HCT116 (cell line): ENCODE measurements at regions not wholly inside any gene's neighbourhood (a gene's known extent, or its start where the extent isn't known, plus 50 kb on each side); places are given as distances from the start of the nearest gene placed in this dataset.

Experiments used
- ATAC-seq: fragments of 200-7000 bp; cut with Tn5 transposase; 2 replicates; pipeline ENCODE4 v1.9.1; 2020; ENCODE audit warnings: mild to moderate bottlenecking, moderate library complexity
- BruUV-seq: library from RNA; stranded (reverse); fragments of 400-500 nt; replicated peaks from 2 replicates; lab custom pipeline; 2021; lab: Mats Ljungman, UMichigan
- CTCF ChIA-PET: fragments of 300-600 bp; sonication (Branson Sonifier 250); formaldehyde crosslinking; loops from one replicate; lab custom pipeline; 2021; ENCODE audit warnings: antibody characterized with exemption; lab: Charles Lee
- POLR2A ChIA-PET: fragments of 300-600, 350-600 bp; sonication (Branson Sonifier 250); formaldehyde crosslinking; loops from one replicate; lab custom pipeline; 2021; ENCODE audit warnings: antibody characterized with exemption; lab: Charles Lee
- RAD21 ChIA-PET, 2 experiments: fragments of 300-600 bp; sonication (Branson Sonifier 250); formaldehyde crosslinking; loops; one replicate each; lab custom pipeline; 2023; ENCODE audit warnings: low total read pairs in 2 of 2; ENCODE audit not compliant: uncharacterized antibody in 2 of 2, unreplicated experiment in 2 of 2, low non-redundant PET in 1 of 2; lab: Charles Lee
- DNase-seq: peaks from one replicate; pipeline ENCODE4 v3.0.0-alpha.2; 2010; ENCODE audit warnings: low read depth, low spot score
- H2AFZ ChIP-seq: fragments of 200-600 bp; shearing (Covaris generic), sonication (generic); 2 replicates; pipeline ENCODE4 v1.6.1; 2017; ENCODE audit warnings: low read depth, mixed run types, mixed read lengths, antibody characterized with exemption, low read length; ENCODE audit not compliant: poor library complexity, severe bottlenecking
- H3K27ac ChIP-seq: 2 replicates; pipeline ENCODE4 v1.5.1; 2012; ENCODE audit warnings: low read depth, low read length
- H3K27me3 ChIP-seq: fragments of 200-600 bp; sonication (generic); 2 replicates; pipeline ENCODE4 v1.6.1; 2016; ENCODE audit warnings: mixed run types, low read length, mixed read lengths; ENCODE audit not compliant: insufficient read depth
- H3K36me3 ChIP-seq, 2 experiments: fragments of 200-500 bp in 1 of 2; fragments of 200-600 bp in 1 of 2; sonication (Bioruptor generic) in 1 of 2; sonication (generic) in 1 of 2; 2 replicates each; pipeline versions ENCODE4 v1.5.1 to v1.6.1; 2014 to 2016; ENCODE audit warnings: low read length in 2 of 2, inconsistent platforms in 1 of 2, mixed read lengths in 1 of 2, mixed run types in 1 of 2; ENCODE audit not compliant: insufficient read depth in 2 of 2, control insufficient read depth in 1 of 2
- H3K4me1 ChIP-seq, 2 experiments: fragments of 200-600 bp in 1 of 2; sonication (generic) in 1 of 2; 2 replicates each; pipeline versions ENCODE4 v1.5.1 to v1.6.1; 2012 to 2017; ENCODE audit warnings: low read length in 2 of 2, inconsistent platforms in 1 of 2, mild to moderate bottlenecking in 1 of 2, mixed read lengths in 1 of 2, mixed run types in 1 of 2, moderate library complexity in 1 of 2; ENCODE audit not compliant: insufficient read depth in 2 of 2, control insufficient read depth in 1 of 2
- H3K4me2 ChIP-seq: fragments of 200-600 bp; sonication (generic); 2 replicates; pipeline ENCODE4 v1.6.1; 2017; ENCODE audit warnings: mixed run types, low read length, mixed read lengths
- H3K4me3 ChIP-seq, 2 experiments: fragments of 200-600 bp in 1 of 2; sonication (generic) in 1 of 2; replicated peaks in 1 of 2; 2 replicates each; pipeline ENCODE4 v1.5.1; 2011 to 2016; ENCODE audit warnings: low read length in 2 of 2, control low read depth in 1 of 2, low read depth in 1 of 2, mild to moderate bottlenecking in 1 of 2, mixed read lengths in 1 of 2, mixed run types in 1 of 2
- H3K79me2 ChIP-seq: fragments of 200-600 bp; sonication (generic); 2 replicates; pipeline ENCODE4 v1.6.1; 2017; ENCODE audit warnings: mild to moderate bottlenecking, mixed run types, low read length, moderate library complexity, mixed read lengths; ENCODE audit not compliant: insufficient read depth
- H3K9ac ChIP-seq: fragments of 200-600 bp; sonication (generic); 2 replicates; pipeline ENCODE4 v1.6.1; 2016; ENCODE audit warnings: low read length, mixed read lengths
- H3K9me2 ChIP-seq: fragments of 200-600 bp; sonication (generic), shearing (Covaris generic); 2 replicates; pipeline ENCODE4 v1.6.1; 2017; ENCODE audit warnings: mixed run types, mild to moderate bottlenecking, moderate library complexity; ENCODE audit not compliant: insufficient read depth
- H3K9me3 ChIP-seq, 2 experiments: fragments of 200-500 bp in 1 of 2; fragments of 200-600 bp in 1 of 2; sonication (Bioruptor generic) in 1 of 2; sonication (generic) in 1 of 2; 2 replicates each; pipeline ENCODE4 v1.6.1; 2014 to 2017; ENCODE audit warnings: low read length in 2 of 2, mixed read lengths in 2 of 2, inconsistent platforms in 1 of 2, low read depth in 1 of 2, mild to moderate bottlenecking in 1 of 2, mixed run types in 1 of 2, moderate library complexity in 1 of 2; ENCODE audit not compliant: control insufficient read depth in 1 of 2, insufficient read depth in 1 of 2
- H4K20me1 ChIP-seq: fragments of 200-600 bp; sonication (generic), shearing (Covaris generic); 2 replicates; pipeline ENCODE4 v1.6.1; 2017; ENCODE audit warnings: mixed run types, mild to moderate bottlenecking, moderate library complexity; ENCODE audit not compliant: insufficient read depth
- CEBPB ChIP-seq: IDR thresholded peaks from 2 replicates; pipeline ENCODE4 v1.6.1; 2012; ENCODE audit warnings: low read depth
- EGR1 ChIP-seq: IDR thresholded peaks from 2 replicates; pipeline ENCODE4 v1.6.1; 2012; ENCODE audit warnings: low read depth
- ELF1 ChIP-seq: IDR thresholded peaks from 2 replicates; pipeline ENCODE4 v1.6.1; 2012; ENCODE audit warnings: low read depth, borderline replicate concordance
- EZH2 ChIP-seq: fragments of 200-600 bp; sonication (generic); IDR thresholded peaks from 2 replicates; pipeline ENCODE4 v1.6.1; 2017; ENCODE audit warnings: antibody characterized with exemption, mixed run types
- EZH2phosphoT487 ChIP-seq: fragments of 200-600 bp; IDR thresholded peaks from 2 replicates; pipeline ENCODE4 v1.6.1; 2018; ENCODE audit warnings: antibody characterized with exemption, borderline replicate concordance
- FOSL1 ChIP-seq: IDR thresholded peaks from 2 replicates; pipeline ENCODE4 v1.6.1; 2012; ENCODE audit warnings: low read depth
- JUND ChIP-seq: IDR thresholded peaks from 2 replicates; pipeline ENCODE4 v1.6.1; 2012
- POLR2A ChIP-seq: IDR thresholded peaks from 2 replicates; pipeline ENCODE4 v1.7.0; 2011; ENCODE audit warnings: borderline replicate concordance; ENCODE audit not compliant: insufficient read depth, insufficient read length; ENCODE audit errors: extremely low read depth
- RAD21 ChIP-seq: IDR thresholded peaks from 2 replicates; pipeline ENCODE4 v1.6.1; 2012; ENCODE audit warnings: low read depth, mild to moderate bottlenecking
- REST ChIP-seq: IDR thresholded peaks from 2 replicates; pipeline ENCODE4 v1.6.1; 2012; ENCODE audit warnings: low read depth
- SP1 ChIP-seq: IDR thresholded peaks from 2 replicates; pipeline ENCODE4 v1.6.1; 2012; ENCODE audit warnings: low read depth
- YY1 ChIP-seq: IDR thresholded peaks from 2 replicates; pipeline ENCODE4 v1.6.1; 2011; ENCODE audit warnings: low read length, low read depth, moderate library complexity, mild to moderate bottlenecking; ENCODE audit not compliant: insufficient replicate concordance; ENCODE audit errors: extremely low read depth
- ZBTB33 ChIP-seq: IDR thresholded peaks from 2 replicates; pipeline ENCODE4 v1.6.1; 2011; ENCODE audit warnings: mild to moderate bottlenecking, low read length, moderate library complexity; ENCODE audit not compliant: insufficient replicate concordance; ENCODE audit errors: extremely low read depth
- ZFX ChIP-seq: fragments of 450-650 bp; IDR thresholded peaks from 2 replicates; pipeline ENCODE4 v1.6.1; 2017
- ZNF274 ChIP-seq: fragments of 200-500 bp; sonication (Bioruptor generic); IDR thresholded peaks from 2 replicates; pipeline ENCODE4 v1.6.1; 2014; ENCODE audit warnings: mild to moderate bottlenecking, low read depth, low read length, inconsistent platforms
- intact Hi-C: fragments of 100-400 bp; cut with micrococcal nuclease; formaldehyde crosslinking; loops from 2 replicates; pipeline ENCODE4 v1.10.0; 2022
- TF ChIP-seq, protein P1 (sequence below): IDR thresholded peaks from 2 replicates; pipeline ENCODE4 v1.6.1; 2012
- TF ChIP-seq, protein P2 (sequence below): IDR thresholded peaks from 2 replicates; pipeline ENCODE4 v1.6.1; 2012

GRCh38 chr14:53458368-53458814 lies 305.3 kb upstream of the DDHD1 start (continued):
- TF ChIP-seq ZBTB33 (no peak), SP1 (peak; percentile 70)

DNA sequence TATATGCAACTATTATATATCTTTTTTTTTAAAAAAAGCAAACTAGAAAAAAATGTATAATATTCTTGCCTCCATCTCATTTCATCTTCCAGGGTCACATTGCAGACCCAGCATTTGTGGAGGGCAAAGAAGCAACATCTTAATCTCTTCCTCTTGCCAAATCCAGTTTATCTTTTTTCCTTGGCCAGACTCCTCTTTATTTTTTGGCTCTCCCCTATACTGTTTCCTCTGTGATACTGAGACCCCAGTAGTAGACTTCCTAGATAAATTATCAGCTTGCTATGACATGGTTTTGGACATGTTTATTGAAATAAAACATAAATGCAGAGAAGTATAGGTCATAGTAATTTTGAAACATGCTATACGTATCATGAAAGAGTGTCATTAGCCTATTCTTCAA lies 303.8 kb upstream of the DDHD1 start:
- no peaks in the 10 kb centered on the region for H3K79me2 ChIP-seq
- ChIA-PET POLR2A (no interaction called here), CTCF (no interaction called here), RAD21 (no interaction called here)
- no peaks in the 10 kb centered on the region for H3K36me3 ChIP-seq
- H3K9me2 ChIP-seq: no peaks in the 10 kb centered on the region
- H3K4me2 ChIP-seq: peak overlapping the region; percentile 57; the same call in 1 of the 2 replicates
- peak overlapping the region; percentile 79; the same call in 1 of the 2 replicates for H3K27ac ChIP-seq
- intact Hi-C loops: no loop called here
- no peaks in the 10 kb centered on the region for H3K9me3 ChIP-seq
- TF ChIP-seq ELF1 (no peak), ZNF274 (no peak), RAD21 (no peak), EZH2phosphoT487 (no peak), SP1 (no peak), YY1 (no peak), REST (no peak), EGR1 (no peak), CEBPB (no peak), POLR2A (no peak), FOSL1 (no peak), EZH2 (no peak), JUND (no peak), ZFX (no peak)
- TF ChIP-seq, protein P1, sequence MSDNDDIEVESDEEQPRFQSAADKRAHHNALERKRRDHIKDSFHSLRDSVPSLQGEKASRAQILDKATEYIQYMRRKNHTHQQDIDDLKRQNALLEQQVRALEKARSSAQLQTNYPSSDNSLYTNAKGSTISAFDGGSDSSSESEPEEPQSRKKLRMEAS: no peak
- TF ChIP-seq, protein P2, sequence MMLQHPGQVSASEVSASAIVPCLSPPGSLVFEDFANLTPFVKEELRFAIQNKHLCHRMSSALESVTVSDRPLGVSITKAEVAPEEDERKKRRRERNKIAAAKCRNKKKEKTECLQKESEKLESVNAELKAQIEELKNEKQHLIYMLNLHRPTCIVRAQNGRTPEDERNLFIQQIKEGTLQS: no peak
- peak overlapping the region; percentile 33; the same call in 1 of the 2 replicates for H3K9ac ChIP-seq
- BruUV-seq: no TSS peak
- no peak for DNase-seq
- H2AFZ ChIP-seq: no peak overlapping the region
- H3K4me1 ChIP-seq: peaks cover 44 to 82% of the 10 kb centered on the region in 2 experiments
- H3K27me3 ChIP-seq: no peaks in the 10 kb centered on the region
- no peaks in the 10 kb centered on the region for H4K20me1 ChIP-seq
- H3K4me3 ChIP-seq: no peak overlapping the region
- no peak for ATAC-seq
